ENCODE measurements at regions not wholly inside any gene's neighbourhood (a gene's known extent, or its start where the extent isn't known, plus 50 kb on each side); places are given as distances from the start of the nearest gene placed in this dataset.

- Mint-ChIP-seq H3K4me3 (no peak overlapping the region), H3K27me3 (ENCODE audit: insufficient read depth) (peaks cover 4% of the 10 kb centered on the region), H3K4me1 (ENCODE audit: low read depth) (no peaks in the 10 kb centered on the region), H3K9me3 (peaks cover 7% of the 10 kb centered on the region), H3K36me3 (ENCODE audit: low read depth) (no peaks in the 10 kb centered on the region), H3K27ac (no peak overlapping the region)
- intact Hi-C loops (cut with micrococcal nuclease), result no loop called here
- no peak for DNase-seq (ENCODE audit: low spot score)
These were observed 299.6 kb downstream of the PCNX1 start for GRCh38 chr14:71206766-71207371.

- no peak overlapping the region for H3K27ac Mint-ChIP-seq
- DNase-seq (ENCODE audit: low spot score), result no peak
- no peaks in the 10 kb centered on the region for H3K36me3 Mint-ChIP-seq (ENCODE audit: low read depth)
- no peaks in the 10 kb centered on the region for H3K27me3 Mint-ChIP-seq (ENCODE audit: insufficient read depth)
- intact Hi-C loops (cut with micrococcal nuclease), result no loop called here
- peaks cover 12% of the 10 kb centered on the region for H3K4me1 Mint-ChIP-seq (ENCODE audit: low read depth)
- no peak overlapping the region for H3K4me3 Mint-ChIP-seq
- H3K9me3 Mint-ChIP-seq, result peaks cover 7% of the 10 kb centered on the region
These were observed 301.6 kb downstream of the PCNX1 start for GRCh38 chr14:71208702-71209357.

- Mint-ChIP-seq H3K4me3 (no peak overlapping the region), H3K27me3 (ENCODE audit: insufficient read depth) (no peaks in the 10 kb centered on the region), H3K27ac (no peak overlapping the region), H3K4me1 (ENCODE audit: low read depth) (peaks cover 12% of the 10 kb centered on the region), H3K9me3 (peaks cover 10% of the 10 kb centered on the region), H3K36me3 (ENCODE audit: low read depth) (no peaks in the 10 kb centered on the region)
- intact Hi-C loops (cut with micrococcal nuclease), result no loop called here
- DNase-seq (ENCODE audit: low spot score), result no peak
These were observed 302.6 kb downstream of the PCNX1 start for GRCh38 chr14:71209888-71210287.

GRCh38 chr14:71212093-71212492, 304.8 kb downstream of the PCNX1 start:
- Mint-ChIP-seq H3K27ac (no peak overlapping the region), H3K36me3 (ENCODE audit: low read depth) (no peaks in the 10 kb centered on the region), H3K9me3 (peaks cover 10% of the 10 kb centered on the region), H3K27me3 (ENCODE audit: insufficient read depth) (no peaks in the 10 kb centered on the region), H3K4me3 (no peak overlapping the region), H3K4me1 (ENCODE audit: low read depth) (peaks cover 12% of the 10 kb centered on the region)
- DNase-seq (ENCODE audit: low spot score), result no peak
- intact Hi-C loops (cut with micrococcal nuclease), result no loop called here

GRCh38 chr14:71212683-71213107, 305.4 kb downstream of the PCNX1 start:
- Mint-ChIP-seq H3K27me3 (ENCODE audit: insufficient read depth) (no peaks in the 10 kb centered on the region), H3K36me3 (ENCODE audit: low read depth) (no peaks in the 10 kb centered on the region), H3K27ac (peak overlapping the region; percentile 52), H3K9me3 (peaks cover 13% of the 10 kb centered on the region), H3K4me1 (ENCODE audit: low read depth) (peaks cover 12% of the 10 kb centered on the region), H3K4me3 (peak overlapping the region; percentile 24)
- no peak for DNase-seq (ENCODE audit: low spot score)
- intact Hi-C loops (cut with micrococcal nuclease), result no loop called here

- Mint-ChIP-seq H3K27ac (no peak overlapping the region), H3K27me3 (ENCODE audit: insufficient read depth) (no peaks in the 10 kb centered on the region), H3K4me1 (ENCODE audit: low read depth) (peaks cover 27% of the 10 kb centered on the region), H3K36me3 (ENCODE audit: low read depth) (peaks cover 5% of the 10 kb centered on the region), H3K4me3 (no peak overlapping the region), H3K9me3 (peaks cover 23% of the 10 kb centered on the region)
- intact Hi-C loops (cut with micrococcal nuclease), result no loop called here
- DNase-seq (ENCODE audit: low spot score), result no peak
These were observed 307.0 kb downstream of the PCNX1 start for GRCh38 chr14:71214241-71214640.

GRCh38 chr14:71220462-71220861, 313.2 kb downstream of the PCNX1 start:
- Mint-ChIP-seq H3K4me3 (no peak overlapping the region), H3K9me3 (peaks cover 27% of the 10 kb centered on the region), H3K36me3 (ENCODE audit: low read depth) (peaks cover 5% of the 10 kb centered on the region), H3K27me3 (ENCODE audit: insufficient read depth) (peaks cover 3% of the 10 kb centered on the region), H3K27ac (no peak overlapping the region), H3K4me1 (ENCODE audit: low read depth) (peaks cover 34% of the 10 kb centered on the region)
- intact Hi-C loops (cut with micrococcal nuclease), result no loop called here
- DNase-seq (ENCODE audit: low spot score), result no peak

GRCh38 chr14:71221119-71221518, 313.9 kb downstream of the PCNX1 start:
- Mint-ChIP-seq H3K27ac (no peak overlapping the region), H3K9me3 (peaks cover 27% of the 10 kb centered on the region), H3K4me3 (no peak overlapping the region), H3K4me1 (ENCODE audit: low read depth) (peaks cover 34% of the 10 kb centered on the region), H3K36me3 (ENCODE audit: low read depth) (peaks cover 5% of the 10 kb centered on the region), H3K27me3 (ENCODE audit: insufficient read depth) (peaks cover 3% of the 10 kb centered on the region)
- intact Hi-C loops (cut with micrococcal nuclease), result no loop called here
- DNase-seq (ENCODE audit: low spot score), result no peak

GRCh38 chr14:71225113-71225512, 317.9 kb downstream of the PCNX1 start:
- peaks cover 13% of the 10 kb centered on the region for H3K4me1 Mint-ChIP-seq (ENCODE audit: low read depth)

GRCh38 chr14:71228711-71229110, 321.5 kb downstream of the PCNX1 start:
- Mint-ChIP-seq H3K4me1 (ENCODE audit: low read depth) (no peaks in the 10 kb centered on the region), H3K36me3 (ENCODE audit: low read depth) (no peaks in the 10 kb centered on the region), H3K4me3 (no peak overlapping the region), H3K9me3 (no peaks in the 10 kb centered on the region), H3K27ac (no peak overlapping the region), H3K27me3 (ENCODE audit: insufficient read depth) (peaks cover 4% of the 10 kb centered on the region)
- intact Hi-C loops (cut with micrococcal nuclease), result no loop called here
- no peak for DNase-seq (ENCODE audit: low spot score)

More at GRCh38 chr14:71225113-71225512, 317.9 kb downstream of the PCNX1 start:
- Mint-ChIP-seq H3K9me3 (peaks cover 7% of the 10 kb centered on the region), H3K36me3 (ENCODE audit: low read depth) (no peaks in the 10 kb centered on the region), H3K27me3 (ENCODE audit: insufficient read depth) (peaks cover 3% of the 10 kb centered on the region), H3K27ac (no peak overlapping the region), H3K4me3 (no peak overlapping the region)
- DNase-seq (ENCODE audit: low spot score), result no peak
- intact Hi-C loops (cut with micrococcal nuclease), result no loop called here

- H3K27ac Mint-ChIP-seq, result no peak overlapping the region
- DNase-seq (ENCODE audit: low spot score), result no peak
- H3K9me3 Mint-ChIP-seq, result no peaks in the 10 kb centered on the region
- H3K36me3 Mint-ChIP-seq (ENCODE audit: low read depth), result no peaks in the 10 kb centered on the region
- H3K27me3 Mint-ChIP-seq (ENCODE audit: insufficient read depth), result peaks cover 4% of the 10 kb centered on the region
- no peak overlapping the region for H3K4me3 Mint-ChIP-seq
- intact Hi-C loops (cut with micrococcal nuclease), result no loop called here
- no peaks in the 10 kb centered on the region for H3K4me1 Mint-ChIP-seq (ENCODE audit: low read depth)
These were observed 322.6 kb downstream of the PCNX1 start for GRCh38 chr14:71229875-71230274.

GRCh38 chr14:71230897-71231296, 323.6 kb downstream of the PCNX1 start:
- no peak overlapping the region for H3K4me3 Mint-ChIP-seq
- H3K9me3 Mint-ChIP-seq, result no peaks in the 10 kb centered on the region
- intact Hi-C loops (cut with micrococcal nuclease), result no loop called here
- H3K36me3 Mint-ChIP-seq (ENCODE audit: low read depth), result no peaks in the 10 kb centered on the region
- no peak overlapping the region for H3K27ac Mint-ChIP-seq
- no peak for DNase-seq (ENCODE audit: low spot score)
- H3K27me3 Mint-ChIP-seq (ENCODE audit: insufficient read depth), result peaks cover 4% of the 10 kb centered on the region
- H3K4me1 Mint-ChIP-seq (ENCODE audit: low read depth), result no peaks in the 10 kb centered on the region

- Mint-ChIP-seq H3K36me3 (ENCODE audit: low read depth) (no peaks in the 10 kb centered on the region), H3K27ac (no peak overlapping the region), H3K9me3 (no peaks in the 10 kb centered on the region), H3K4me1 (ENCODE audit: low read depth) (no peaks in the 10 kb centered on the region), H3K4me3 (no peak overlapping the region), H3K27me3 (ENCODE audit: insufficient read depth) (peaks cover 4% of the 10 kb centered on the region)
- DNase-seq (ENCODE audit: low spot score), result no peak
- intact Hi-C loops (cut with micrococcal nuclease), result no loop called here
These were observed 324.5 kb downstream of the PCNX1 start for GRCh38 chr14:71231521-71232393.

Data from activated T-helper 1 cell treated with anti-CD3 and anti-CD28 coated beads, Interleukin-12 subunit alpha, Interleukin-12 subunit beta, Interleukin-2, Interleukin-4 antibody, amounts not matched to agents 30 ng/mL and 10 ng/mL and 1 ng/mL, durations not matched to agents 14 hours and 24 hours and 36 hours (primary cell).